B cell (primary cell): ENCODE measurements at regions not wholly inside any gene's neighbourhood (a gene's known extent, or its start where the extent isn't known, plus 50 kb on each side); places are given as distances from the start of the nearest gene placed in this dataset.

Experiments
- ATAC-seq: fragments of 200-7000 bp; cut with Tn5 transposase; one replicate; pipeline ENCODE4 v1.10.0; 2021; ENCODE audit warnings: low read depth, mild to moderate bottlenecking, moderate number of reproducible peaks, moderate library complexity
- CTCF ChIA-PET: fragments of 350-600 bp; sonication (Branson Sonifier 250); formaldehyde crosslinking; loops from one replicate; lab custom pipeline; 2021; ENCODE audit warnings: antibody characterized with exemption, inconsistent platforms; lab: Charles Lee
- POLR2A ChIA-PET: fragments of 350-600 bp; sonication (Branson Sonifier 250); formaldehyde crosslinking; loops from one replicate; lab custom pipeline; 2021; ENCODE audit warnings: antibody characterized with exemption; lab: Charles Lee
- DNase-seq: peaks from one replicate; pipeline ENCODE4 v3.0.0; 2013
- H2AFZ ChIP-seq: 2 replicates; pipeline ENCODE4 v1.6.1; 2012; ENCODE audit warnings: mild to moderate bottlenecking, low read depth, low read length; ENCODE audit not compliant: insufficient read depth, poor library complexity, severe bottlenecking
- H3K27ac ChIP-seq, 2 donors: 1 replicate in 1 of 2; 2 replicates in 1 of 2; pipeline ENCODE4 v1.5.1; 2012 to 2013; ENCODE audit warnings: low read length in 2 of 2, mild to moderate bottlenecking in 2 of 2, moderate library complexity in 1 of 2
- H3K27me3 ChIP-seq, 4 experiments: fragments of 200-600 bp in 1 of 4; sonication (generic) in 1 of 4; replicated peaks in 1 of 4; 1 replicate in 2 of 4; 2 replicates in 2 of 4; pipeline versions ENCODE4 v1.6.1 to v1.7.0; 2013 to 2016; ENCODE audit warnings: low read length in 3 of 4, mild to moderate bottlenecking in 2 of 4, mixed read lengths in 1 of 4, moderate library complexity in 1 of 4; ENCODE audit not compliant: insufficient read depth in 4 of 4, control insufficient read depth in 3 of 4; ENCODE audit errors: control extremely low read depth in 1 of 4
- H3K36me3 ChIP-seq, 2 experiments: replicated peaks in 1 of 2; 1 replicate in 1 of 2; 2 replicates in 1 of 2; pipeline versions ENCODE4 v1.6.1 to v1.7.1; 2013; ENCODE audit warnings: low read length in 1 of 2; ENCODE audit not compliant: insufficient read depth in 2 of 2, control insufficient read depth in 1 of 2; ENCODE audit errors: control extremely low read depth in 1 of 2, extremely low read depth in 1 of 2
- H3K4me1 ChIP-seq, 2 donors: fragments of 200-600 bp in 1 of 2; sonication (generic) in 1 of 2; 1 replicate in 1 of 2; 2 replicates in 1 of 2; pipeline versions ENCODE4 v1.5.1 to v1.6.1; 2013 to 2017; ENCODE audit warnings: low read length in 2 of 2; ENCODE audit not compliant: control insufficient read depth in 2 of 2, insufficient read depth in 2 of 2
- H3K4me2 ChIP-seq: replicated peaks from 2 replicates; pipeline ENCODE3; 2012; ENCODE audit warnings: mild to moderate bottlenecking, low read depth, low read length; ENCODE audit not compliant: poor library complexity, severe bottlenecking
- H3K4me3 ChIP-seq, 5 experiments: fragments of 200-600 bp in 1 of 5; sonication (generic) in 1 of 5; 1 replicate in 3 of 5; 2 replicates in 2 of 5; pipeline versions ENCODE4 v1.5.1 to v1.7.0; 2011 to 2016; ENCODE audit warnings: low read length in 4 of 5, mild to moderate bottlenecking in 4 of 5, low read depth in 2 of 5, control low read depth in 1 of 5, moderate library complexity in 1 of 5; ENCODE audit not compliant: insufficient read depth in 1 of 5; ENCODE audit errors: control extremely low read depth in 1 of 5, extremely low read depth in 1 of 5
- H3K79me2 ChIP-seq: fragments of 200-600 bp; sonication (generic); one replicate; pipeline ENCODE4 v1.6.0; 2016; ENCODE audit warnings: low read length; ENCODE audit not compliant: control insufficient read depth, insufficient read depth
- H3K9ac ChIP-seq: fragments of 200-600 bp; sonication (generic); 2 replicates; pipeline ENCODE4 v1.6.1; 2017; ENCODE audit warnings: mild to moderate bottlenecking, low read length, moderate library complexity
- H3K9me3 ChIP-seq, 3 donors: one replicate each; pipeline versions ENCODE4 v1.6.1 to v1.7.1; 2013; ENCODE audit warnings: low read length in 2 of 3; ENCODE audit not compliant: control insufficient read depth in 2 of 3, insufficient read depth in 1 of 3; ENCODE audit errors: control extremely low read depth in 1 of 3
- H4K20me1 ChIP-seq: 2 replicates; pipeline ENCODE4 v1.6.0; 2012; ENCODE audit warnings: mild to moderate bottlenecking, low read length; ENCODE audit not compliant: insufficient read depth, control insufficient read depth, poor library complexity, severe bottlenecking
- H3K27ac Mint-ChIP-seq: one replicate; pipeline ENCODE4 v1.8.0; 2021; ENCODE audit warnings: mixed read lengths
- H3K27me3 Mint-ChIP-seq: one replicate; pipeline ENCODE4 v1.8.0; 2021; ENCODE audit warnings: mixed read lengths
- H3K4me1 Mint-ChIP-seq: one replicate; pipeline ENCODE4 v1.8.0; 2021; ENCODE audit warnings: mixed read lengths
- H3K4me3 Mint-ChIP-seq: one replicate; pipeline ENCODE4 v1.8.0; 2021; ENCODE audit warnings: mixed read lengths
- H3K9me3 Mint-ChIP-seq: one replicate; pipeline ENCODE4 v1.8.0; 2022; ENCODE audit warnings: mixed read lengths; ENCODE audit not compliant: insufficient read depth
- CTCF ChIP-seq: fragments of 200-600 bp; IDR thresholded peaks from one replicate; pipeline ENCODE4 v1.8.0; 2022; ENCODE audit warnings: antibody characterized with exemption, mild to moderate bottlenecking
- EZH2 ChIP-seq: IDR thresholded peaks from 2 replicates; pipeline ENCODE4 v1.6.1; 2012; ENCODE audit warnings: borderline replicate concordance, low read depth, mild to moderate bottlenecking, moderate library complexity, low read length; ENCODE audit not compliant: insufficient read depth, poor library complexity, severe bottlenecking
- WGBS: methylation state at CpG from one replicate; pipeline ENCODE4 v1.1.5; 2013; ENCODE audit warnings: missing lambda C conversion rate; ENCODE audit not compliant: insufficient coverage; 5-methylcytosine and 5-hydroxymethylcytosine counted together
- intact Hi-C: fragments of 100-400 bp; cut with micrococcal nuclease; formaldehyde crosslinking; loops from one replicate; pipeline ENCODE4 v1.10.0; 2022

GRCh38 chr20:59421089-59421488 is 120.7 kb downstream of the EDN3 start:
- no peak for ATAC-seq
- WGBS: no CpG with 5 or more reads among the region's 6 CpGs
- DNase-seq: no peak
- no peak for TF ChIP-seq EZH2
- no peak for TF ChIP-seq CTCF
- no peak overlapping the region for H3K27ac Mint-ChIP-seq
- H3K4me3 ChIP-seq: no peak overlapping the region
- ChIA-PET POLR2A (no interaction called here), CTCF (interaction anchor here (0.6 to 1.3 kb wide), 2 partner anchors 15 to 149 kb away, joined by 3 read pairs; no protein-coding TSS in a partner anchor)
- H3K4me1 Mint-ChIP-seq: no peaks in the 10 kb centered on the region
- no peaks in the 10 kb centered on the region for H3K4me1 ChIP-seq
- H2AFZ ChIP-seq: no peak overlapping the region
- no peak overlapping the region for H3K27ac ChIP-seq
- no peaks in the 10 kb centered on the region for H3K9me3 ChIP-seq
- no peak overlapping the region for H3K9ac ChIP-seq
- no peaks in the 10 kb centered on the region for H4K20me1 ChIP-seq
- intact Hi-C loops: no loop called here
- no peaks in the 10 kb centered on the region for H3K9me3 Mint-ChIP-seq
- no peak overlapping the region for H3K4me3 Mint-ChIP-seq
- H3K4me2 ChIP-seq: no peak overlapping the region
- no peaks in the 10 kb centered on the region for H3K36me3 ChIP-seq
- peaks cover 0 to 4% (median 0%) of the 10 kb centered on the region in 4 experiments for H3K27me3 ChIP-seq
- H3K27me3 Mint-ChIP-seq: peaks cover 10% of the 10 kb centered on the region
- no peaks in the 10 kb centered on the region for H3K79me2 ChIP-seq

- H3K79me2 ChIP-seq: no peaks in the 10 kb centered on the region
- CTCF ChIA-PET: no interaction called here
- no peaks in the 10 kb centered on the region for H3K4me1 ChIP-seq
- intact Hi-C loops: no loop called here
- POLR2A ChIA-PET: no interaction called here
- H3K36me3 ChIP-seq: no peaks in the 10 kb centered on the region
- no peak overlapping the region for H3K4me3 Mint-ChIP-seq
- H3K4me1 Mint-ChIP-seq: no peaks in the 10 kb centered on the region
- H3K9me3 Mint-ChIP-seq: no peaks in the 10 kb centered on the region
- H3K9me3 ChIP-seq: no peaks in the 10 kb centered on the region
- 95% methylated on average over 9 of the region's 13 CpGs for WGBS
- H3K27ac Mint-ChIP-seq: no peak overlapping the region
- TF ChIP-seq CTCF (no peak), EZH2 (no peak)
- ATAC-seq (no peak), DNase-seq (no peak)
- no peak overlapping the region for H3K27ac ChIP-seq
- no peak overlapping the region for H2AFZ ChIP-seq
- no peak overlapping the region for H3K4me3 ChIP-seq
- H3K27me3 Mint-ChIP-seq: peaks cover 9% of the 10 kb centered on the region
- H3K27me3 ChIP-seq: peaks cover 0 to 4% (median 0%) of the 10 kb centered on the region in 4 experiments
- H3K9ac ChIP-seq: no peak overlapping the region
- H3K4me2 ChIP-seq: no peak overlapping the region
- no peaks in the 10 kb centered on the region for H4K20me1 ChIP-seq
Observed at GRCh38 chr20:59421920-59422637, 121.7 kb downstream of the EDN3 start.
